PC-9 (cell line): ENCODE measurements at regions not wholly inside any gene's neighbourhood (a gene's known extent, or its start where the extent isn't known, plus 50 kb on each side); places are given as distances from the start of the nearest gene placed in this dataset.

Source experiments
- CTCF ChIP-seq: fragments of 200-600 bp; sonication (generic); conservative IDR thresholded peaks from 2 replicates; pipeline ENCODE4 v1.6.1; 2017; ENCODE audit warnings: mixed run types, antibody characterized with exemption, mild to moderate bottlenecking, moderate library complexity
- EZH2 ChIP-seq: fragments of 200-600 bp; sonication (generic); IDR thresholded peaks from 2 replicates; pipeline ENCODE4 v1.8.0; 2017; ENCODE audit warnings: antibody characterized with exemption, low read depth

- TF ChIP-seq CTCF, result no peak
- TF ChIP-seq EZH2, result no peak
These were observed 66.0 kb upstream of the SLC25A33 start for GRCh38 chr1:9473032-9473807.
